ENCODE measurements at regions not wholly inside any gene's neighbourhood (a gene's known extent, or its start where the extent isn't known, plus 50 kb on each side); places are given as distances from the start of the nearest gene placed in this dataset.
"Not testable (repeated sequence)": the region's sequence is repeated elsewhere in the genome, so short reads cannot be mapped to it uniquely, and the experiment has no call there.

DNA sequence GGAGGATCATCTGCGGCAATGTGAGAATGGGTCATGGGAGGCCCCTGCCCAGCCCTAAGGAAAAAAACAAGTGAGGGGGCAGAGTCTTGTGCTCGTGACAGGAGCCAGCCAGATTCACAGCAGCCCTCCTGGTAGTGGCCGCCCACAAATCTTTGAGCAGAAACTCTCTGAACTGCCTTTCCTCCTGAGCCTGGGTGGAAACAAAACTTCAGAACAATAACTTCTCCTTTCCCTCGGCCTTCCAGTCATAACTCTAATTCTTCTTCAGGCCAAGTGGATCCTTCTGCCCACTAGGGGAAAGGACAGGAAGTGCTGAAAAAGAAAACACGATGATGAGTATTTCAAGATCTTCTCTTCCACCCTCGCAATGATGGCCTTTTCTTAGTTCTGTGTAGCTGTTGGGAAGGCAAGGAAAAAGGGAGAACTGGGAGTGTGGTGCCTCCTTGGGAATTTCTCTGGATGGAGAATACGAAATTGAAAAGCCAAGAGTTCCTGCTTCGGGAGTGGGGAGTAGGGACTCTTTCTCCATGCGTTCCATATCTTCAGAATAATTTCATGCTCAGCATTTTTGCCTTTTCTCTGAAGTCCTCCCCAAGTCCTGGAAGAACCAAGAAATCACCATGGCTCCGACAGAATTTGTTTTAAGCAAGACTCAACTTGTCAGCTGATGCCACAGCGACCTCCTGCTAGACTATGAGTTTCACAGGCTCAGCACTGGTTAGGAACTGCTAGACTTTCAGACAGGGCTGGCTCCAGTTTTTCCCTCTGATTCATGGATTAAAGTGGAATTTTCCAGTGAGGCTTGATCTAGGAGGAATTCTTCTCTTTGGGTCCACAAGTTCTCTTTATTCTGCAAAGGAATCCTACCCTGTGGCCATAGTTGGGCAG, 188.9 kb downstream of the CAND1 start:
- no peak for DNase-seq

DNA sequence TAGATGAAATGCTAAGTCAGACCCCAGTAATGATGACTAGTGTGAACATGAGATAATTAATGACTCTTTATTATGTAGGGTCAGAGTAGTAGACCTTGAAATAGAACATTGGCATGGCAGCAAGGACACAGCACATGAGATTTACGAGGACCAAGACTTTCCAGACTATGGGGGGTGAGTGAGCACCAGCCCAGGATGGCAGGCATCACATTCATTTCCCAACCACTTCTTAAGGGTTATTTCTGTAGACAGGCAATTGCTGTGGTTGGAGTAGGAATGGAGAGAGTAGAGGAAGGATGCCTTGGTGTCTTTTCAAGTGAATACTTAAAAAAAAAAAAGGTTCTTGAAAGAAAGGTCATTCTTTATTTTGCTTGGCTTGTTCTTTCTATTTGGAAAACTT, 189.4 kb upstream of the DYRK2 start:
- DNase-seq = no peak

DNA sequence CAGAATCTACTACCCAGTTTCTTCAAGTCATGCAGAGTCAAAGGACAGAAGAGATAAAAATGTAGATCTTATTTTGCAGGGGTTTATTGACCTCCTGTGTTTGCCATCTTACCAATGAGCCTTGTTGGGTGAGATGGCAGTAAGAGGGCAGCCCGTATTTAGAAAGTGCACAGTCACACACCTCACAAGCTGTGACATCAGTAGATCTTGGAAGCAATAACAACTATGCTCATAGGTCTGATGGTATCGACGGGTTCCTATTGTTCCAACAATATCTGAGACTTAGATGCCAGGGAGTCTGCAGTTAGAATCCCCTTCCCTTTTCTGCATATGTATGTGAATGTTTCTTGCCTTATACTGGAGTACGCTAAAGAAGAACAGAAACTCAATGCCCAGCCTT, 189.0 kb upstream of the DYRK2 start:
- no peak for DNase-seq

DNA sequence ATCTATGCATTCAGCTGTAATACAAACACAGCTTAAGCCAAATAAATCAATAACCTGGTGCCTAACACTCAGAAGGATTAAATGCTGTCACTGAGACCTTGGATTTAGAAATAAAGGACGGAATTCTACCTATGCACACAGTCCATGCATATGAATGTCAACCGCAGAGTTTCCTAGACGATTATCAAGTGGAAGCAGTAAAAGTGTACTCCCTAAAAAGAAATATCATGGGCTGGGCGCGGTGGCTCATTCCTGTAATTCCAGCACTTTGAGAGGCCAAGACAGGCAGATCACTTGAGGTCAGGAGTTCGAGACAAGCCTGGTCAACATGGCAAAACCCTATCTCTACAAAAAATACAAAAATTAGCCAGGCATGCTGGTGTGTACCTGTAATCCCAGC, 188.2 kb upstream of the DYRK2 start:
- no peak for DNase-seq

DNA sequence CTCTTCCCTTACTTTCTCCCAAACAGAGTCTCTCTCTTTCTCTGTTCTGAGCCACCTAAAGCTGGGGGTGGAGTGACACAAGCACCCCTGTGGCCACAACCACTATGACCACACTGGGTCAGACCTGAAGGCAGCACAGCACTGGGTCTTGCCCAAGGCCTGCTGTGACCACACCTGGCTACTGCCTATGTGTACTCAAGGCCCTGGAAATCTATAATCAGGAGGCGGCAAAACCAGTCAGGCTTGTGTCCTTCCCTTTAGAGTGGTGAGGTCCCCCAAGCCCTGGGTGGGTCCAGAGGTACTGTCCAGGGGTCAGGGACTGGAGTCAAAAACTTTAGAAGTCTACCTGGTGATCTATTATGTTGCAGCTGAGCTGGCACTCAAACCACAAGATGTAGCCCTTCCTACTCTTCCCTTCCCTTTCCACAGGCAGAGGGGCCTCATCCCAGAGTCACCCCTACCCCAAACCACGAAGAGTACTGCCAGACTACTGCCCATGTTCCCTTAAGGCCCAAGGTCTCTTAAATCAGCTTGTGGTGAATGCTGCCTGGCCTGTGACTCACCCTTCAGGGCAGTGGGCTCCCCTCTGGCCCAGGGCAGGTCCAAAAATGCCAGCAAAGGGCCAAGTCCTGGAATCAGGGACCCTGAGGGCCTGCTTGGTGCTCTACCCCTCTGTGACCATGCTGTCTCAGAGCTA, 179.8 kb upstream of the DYRK2 start:
- no peak for DNase-seq

DNA sequence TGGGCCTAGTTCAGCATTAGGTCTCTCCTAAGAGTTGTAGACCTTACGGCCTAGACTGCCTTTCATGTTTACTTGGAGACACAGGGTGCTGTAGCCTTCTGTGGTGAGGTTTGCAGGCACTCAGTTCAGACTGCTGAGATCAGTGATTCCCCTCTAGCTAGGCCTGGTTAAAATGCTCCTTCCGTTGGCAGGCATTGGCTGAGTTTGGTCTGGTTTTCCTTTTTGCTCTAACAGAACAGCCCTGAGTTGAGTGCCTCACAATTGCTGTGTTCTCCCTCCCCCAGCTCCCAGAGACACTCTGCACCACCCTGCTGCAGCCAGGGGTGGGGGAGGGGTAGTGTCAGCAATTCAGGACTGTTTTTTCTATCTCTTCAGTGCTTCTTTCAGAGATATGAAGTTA, 178.9 kb upstream of the DYRK2 start:
- no peak for DNase-seq

DNA sequence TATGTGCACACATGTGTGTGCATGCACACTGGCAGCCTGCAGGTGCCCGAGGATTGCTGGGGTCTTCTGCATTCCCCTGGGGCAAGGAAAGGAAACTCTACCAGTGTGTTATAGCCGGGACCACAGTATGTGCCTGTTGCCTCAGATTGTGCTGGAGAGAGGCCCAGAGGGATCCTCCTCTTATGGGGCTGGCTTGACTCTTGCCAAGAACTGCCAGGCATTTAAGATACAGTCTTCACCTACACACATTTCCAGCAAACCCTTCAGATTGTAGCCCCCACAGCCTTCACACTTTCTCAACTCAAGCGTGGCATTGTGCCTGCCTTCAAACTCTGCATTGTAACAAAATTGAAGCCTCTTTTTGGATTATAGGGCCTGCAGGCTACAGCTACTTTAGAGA, 176.7 kb upstream of the DYRK2 start:
- no peak for DNase-seq

DNA sequence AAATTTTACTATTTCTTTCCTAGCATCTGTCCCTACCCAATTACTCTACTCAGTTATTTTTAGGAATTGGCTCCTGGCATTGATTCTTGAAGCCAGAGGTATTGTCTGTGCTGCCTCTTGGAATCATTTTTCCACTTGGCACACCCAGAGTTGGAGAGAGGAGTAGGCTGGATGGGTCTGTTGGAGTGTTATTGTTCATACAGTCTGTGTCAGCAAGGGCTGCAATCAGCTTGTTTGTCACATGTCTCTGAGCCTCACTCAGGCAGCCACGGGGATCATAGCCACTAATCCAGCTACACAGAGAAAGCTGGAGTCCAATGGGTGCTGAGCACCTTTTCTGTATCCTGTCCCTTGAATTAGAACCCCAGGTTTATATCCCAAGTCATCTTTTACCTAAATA, 176.0 kb upstream of the DYRK2 start:
- no peak for DNase-seq

DNA sequence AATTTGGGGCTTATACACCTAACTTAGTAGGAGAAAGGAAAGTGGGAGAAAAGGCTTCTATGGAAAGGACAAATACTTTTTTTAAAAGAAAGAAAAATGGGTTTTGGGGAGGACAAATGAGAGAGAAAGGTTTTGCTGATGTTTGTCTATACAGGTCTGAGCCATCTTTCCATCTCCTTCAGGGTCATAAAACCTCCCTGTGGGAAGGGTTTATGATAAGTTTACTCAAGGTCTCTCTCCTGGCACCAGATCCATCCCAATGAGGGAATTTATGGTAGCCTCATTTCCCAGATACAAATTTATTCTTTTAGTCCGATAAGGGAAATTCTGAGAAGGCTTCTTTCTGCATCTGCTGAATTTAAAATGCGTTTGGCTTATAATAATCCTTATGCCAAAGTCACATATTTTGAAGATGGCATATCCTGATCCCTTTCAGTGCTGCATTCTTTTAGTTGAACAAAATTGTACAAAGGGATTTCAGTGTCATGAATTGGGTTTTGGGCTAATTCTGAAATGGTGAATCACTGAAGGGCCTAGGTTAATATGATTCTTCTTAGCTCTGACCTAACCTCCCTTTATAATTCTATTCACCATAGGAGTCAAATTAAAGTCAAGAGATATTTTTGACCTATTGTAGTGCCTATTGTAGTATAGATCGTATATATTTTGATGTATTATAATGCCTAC, 173.5 kb upstream of the DYRK2 start:
- DNase-seq = no peak

DNA sequence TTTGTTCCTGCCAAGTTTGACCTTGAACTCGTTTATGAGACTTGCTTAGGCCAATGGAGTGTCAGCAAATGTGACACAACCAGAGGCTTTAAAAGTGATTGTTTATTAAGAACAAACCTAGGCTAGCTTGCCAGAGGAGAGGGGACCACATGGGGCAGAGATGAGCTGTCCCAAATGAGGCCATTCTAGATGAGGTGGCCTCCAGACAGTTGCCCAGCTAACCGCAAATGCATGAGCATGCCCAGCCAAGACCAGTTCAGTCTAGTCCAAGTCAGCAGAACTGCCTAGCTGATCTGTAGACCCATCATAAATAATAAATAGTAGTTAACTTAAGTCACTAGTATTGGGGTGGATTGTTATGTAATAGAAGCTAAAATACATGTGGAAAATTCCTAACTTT, 172.8 kb upstream of the DYRK2 start:
- no peak for DNase-seq

DNA sequence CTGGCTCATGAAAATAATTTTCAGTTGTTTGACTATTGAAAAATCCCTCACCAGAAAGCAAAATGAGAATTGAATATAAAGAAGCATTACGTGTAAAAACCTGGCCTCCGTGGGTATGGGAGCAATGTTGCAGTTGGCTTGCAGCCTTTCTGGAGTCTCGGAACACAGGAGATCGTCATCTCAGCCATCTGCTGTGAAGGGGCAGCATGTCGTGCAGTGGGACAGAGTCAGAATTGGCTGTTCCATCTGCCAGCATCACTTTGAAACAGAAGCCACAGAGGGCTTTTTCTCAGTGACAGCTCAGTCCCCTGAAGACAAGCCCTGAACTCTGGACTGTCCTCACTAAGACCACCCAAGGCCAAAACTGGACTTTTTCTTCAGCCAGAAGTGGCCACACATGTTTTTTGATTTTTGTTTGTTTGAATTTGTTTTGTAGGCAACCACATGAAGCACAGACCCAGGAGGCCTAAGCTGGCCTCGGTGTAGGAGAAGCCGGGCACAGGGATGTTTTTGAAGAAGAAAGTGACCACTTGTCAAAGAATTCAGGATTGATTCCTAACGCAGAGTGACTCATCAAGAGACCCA, 170.8 kb upstream of the DYRK2 start:
- DNase-seq = no peak

DNA sequence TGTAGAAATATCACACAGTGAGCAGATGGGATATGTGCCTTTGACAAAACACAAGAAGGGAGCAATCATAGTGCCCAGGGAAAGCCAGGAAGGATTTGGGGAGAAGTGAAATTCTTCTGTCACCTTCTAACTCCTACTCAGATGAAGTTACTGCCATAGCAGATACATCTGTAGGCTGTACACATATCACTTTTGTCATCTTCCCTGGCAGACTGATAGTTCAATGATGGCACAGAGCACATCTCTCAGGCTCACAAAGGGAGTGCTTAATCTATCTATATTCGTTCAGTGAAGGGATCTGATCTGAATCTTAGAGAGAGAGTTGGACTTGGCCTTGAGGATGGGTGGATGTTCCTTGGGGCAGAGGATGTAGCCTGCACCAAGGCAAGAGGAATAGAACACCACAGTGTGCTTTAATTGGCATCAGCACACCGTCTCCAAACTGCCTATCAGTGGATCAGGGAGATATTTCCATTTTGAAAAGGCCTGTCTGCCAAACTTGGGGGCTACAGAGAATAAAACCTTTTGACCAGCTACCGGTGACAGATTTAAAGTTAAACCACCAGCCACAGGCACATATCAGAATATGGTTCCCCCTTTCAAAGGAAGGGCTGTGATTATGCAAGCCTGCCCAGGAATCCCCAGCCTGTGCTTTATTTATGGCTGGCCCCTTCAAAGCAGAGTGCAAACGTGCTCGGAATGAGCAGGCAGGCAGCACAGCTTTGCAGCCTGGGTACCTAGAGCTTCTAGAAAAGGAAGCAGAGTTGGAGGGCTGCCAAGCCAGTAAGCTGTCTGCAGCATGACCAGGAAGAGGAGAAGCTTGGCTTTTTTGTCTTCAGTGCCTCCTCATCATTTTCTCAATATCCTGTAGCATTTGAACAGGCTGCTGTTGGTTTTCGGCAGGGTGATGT, 165.5 kb upstream of the DYRK2 start:
- peak; percentile 58 for DNase-seq

DNA sequence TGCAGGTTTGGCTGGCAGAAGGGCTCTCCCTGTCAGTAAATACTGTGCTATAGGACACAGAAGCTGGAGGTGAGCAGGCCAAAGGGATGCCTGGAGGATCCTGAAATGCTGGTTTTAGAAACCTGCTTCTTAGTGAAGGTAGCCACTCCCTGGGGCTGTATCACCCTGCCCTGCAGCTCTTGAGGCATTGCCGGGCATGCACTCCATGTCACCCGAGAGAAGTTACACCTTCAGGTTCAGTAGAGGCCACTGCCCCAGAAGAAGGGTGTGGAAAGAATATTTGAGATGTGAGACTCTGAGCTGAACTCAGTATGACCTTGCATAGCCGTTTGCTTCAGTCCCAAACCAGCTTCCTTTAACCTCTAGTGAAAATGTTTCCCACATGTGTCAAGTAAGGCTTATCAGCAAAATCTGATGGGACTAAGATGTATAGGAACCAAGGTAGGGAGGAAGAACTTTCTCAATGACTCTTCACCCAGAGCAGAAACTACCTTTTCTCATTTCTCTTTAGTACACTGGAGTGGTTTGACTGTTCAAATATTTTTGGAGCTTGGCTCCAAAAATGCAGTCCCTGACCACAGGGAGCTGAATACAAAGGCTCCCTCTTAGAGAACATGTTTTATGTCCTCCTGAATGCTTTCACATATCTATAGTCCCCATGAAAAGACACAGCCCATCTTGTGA, 164.5 kb upstream of the DYRK2 start:
- no peak for DNase-seq

DNA sequence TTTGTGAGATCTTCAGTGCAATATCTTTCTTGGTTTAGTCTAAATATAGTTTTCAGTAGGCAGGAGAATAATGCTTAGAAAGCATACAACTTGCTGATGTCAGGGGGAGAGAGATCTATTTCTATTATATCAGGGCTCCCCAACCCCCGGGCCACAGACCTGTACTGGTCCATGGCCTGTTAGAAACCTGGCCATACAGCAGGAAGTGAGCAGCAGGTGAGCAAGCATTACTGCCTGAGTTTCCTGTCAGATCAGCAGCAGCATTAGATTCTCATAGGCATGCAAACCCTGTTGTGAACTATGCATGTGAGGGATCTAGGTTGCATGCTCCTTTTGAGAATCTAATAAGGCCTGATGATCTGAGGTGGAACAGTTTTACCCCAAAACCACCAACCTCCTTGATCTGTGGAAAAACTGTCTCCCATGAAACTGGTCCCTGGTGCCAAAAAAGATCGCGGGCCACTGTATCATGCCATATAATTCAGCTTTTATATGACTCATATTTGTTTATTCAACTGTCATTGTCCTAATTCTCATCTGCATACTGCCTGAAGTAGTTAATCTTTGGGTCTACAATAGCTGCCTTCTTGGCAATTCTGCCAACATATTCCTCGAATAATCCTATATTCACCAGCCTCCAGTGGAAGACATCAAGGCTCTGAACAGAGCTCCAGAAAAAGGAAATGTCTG, 163.6 kb upstream of the DYRK2 start:
- no peak for DNase-seq

DNA sequence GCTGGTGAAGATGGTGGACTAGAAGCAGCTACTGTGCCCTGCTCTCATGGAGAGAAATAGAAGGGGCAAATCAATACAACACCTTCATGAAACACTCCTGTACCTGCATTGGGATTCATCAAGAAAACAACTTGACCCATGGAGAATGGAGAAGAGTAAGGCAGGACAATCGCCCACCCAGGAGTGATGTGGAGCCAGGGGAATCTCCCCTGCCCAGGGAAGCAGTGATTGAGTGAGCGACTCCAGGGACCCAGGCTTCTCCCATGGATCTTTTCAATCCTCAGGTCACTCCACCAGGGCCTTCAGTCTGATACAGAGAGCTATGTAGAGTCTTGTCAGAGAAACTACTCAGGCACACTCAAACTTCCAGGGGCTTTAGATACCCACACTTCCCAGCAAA, 161.9 kb upstream of the DYRK2 start:
- no peak for DNase-seq

DNA sequence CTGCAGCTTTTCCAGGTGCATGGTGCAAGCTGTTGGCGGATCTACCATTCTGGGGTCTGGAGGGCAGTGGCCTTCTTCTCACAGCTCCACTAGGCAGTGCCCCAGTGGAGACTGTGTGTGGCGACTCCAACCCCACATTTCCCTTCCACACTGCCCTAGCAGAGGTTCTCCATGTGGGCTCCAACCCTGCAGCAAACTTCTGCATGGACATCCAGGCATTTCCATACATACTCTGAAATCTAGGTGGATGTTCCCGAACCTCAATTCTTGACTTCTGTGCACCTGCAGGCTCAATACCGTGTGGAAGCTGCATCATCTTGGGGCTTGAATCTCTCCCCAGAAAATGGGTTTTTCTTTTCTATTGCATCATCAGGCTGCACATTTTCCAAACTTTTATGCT, 160.2 kb upstream of the DYRK2 start:
- not testable (repeated sequence) for DNase-seq

DNA sequence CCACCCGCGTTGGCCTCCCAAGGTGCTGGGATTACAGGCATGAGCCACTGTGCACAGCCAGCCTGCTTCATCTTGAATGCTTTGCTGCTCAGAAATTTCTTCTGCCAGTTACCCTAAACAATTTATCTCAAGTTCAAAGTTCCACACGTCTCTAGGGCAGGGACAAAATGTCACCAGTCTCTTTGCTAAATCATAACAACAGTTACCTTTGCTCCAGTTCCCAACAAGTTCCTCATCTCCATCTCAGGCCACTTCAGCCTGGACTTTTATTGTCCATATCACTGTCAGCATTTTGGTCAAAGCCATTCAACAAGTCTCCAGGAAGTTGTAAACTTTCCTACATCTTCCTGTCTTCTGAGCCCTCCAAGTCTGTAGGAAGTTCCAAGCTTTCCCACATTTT, 159.5 kb upstream of the DYRK2 start:
- no peak for DNase-seq

DNA sequence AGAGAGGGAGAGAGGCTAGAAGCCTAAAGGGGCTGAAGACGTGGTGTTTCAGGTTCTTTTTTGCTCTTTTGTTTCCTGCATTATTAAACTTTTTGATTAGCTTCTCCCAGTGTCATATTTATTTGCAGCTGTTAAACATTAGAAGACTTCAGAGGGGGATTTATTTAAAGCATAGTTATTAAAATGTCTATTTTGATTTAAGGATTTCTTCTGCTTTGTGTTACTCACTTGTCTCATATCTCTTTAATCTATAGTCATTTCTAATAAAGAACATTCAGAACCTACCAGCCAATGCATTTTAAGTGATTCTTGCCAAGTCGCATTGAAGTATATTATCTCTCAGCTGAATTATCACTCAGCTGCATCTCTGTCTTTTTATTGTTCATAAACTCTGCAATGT, 152.0 kb upstream of the DYRK2 start:
- no peak for DNase-seq

DNA sequence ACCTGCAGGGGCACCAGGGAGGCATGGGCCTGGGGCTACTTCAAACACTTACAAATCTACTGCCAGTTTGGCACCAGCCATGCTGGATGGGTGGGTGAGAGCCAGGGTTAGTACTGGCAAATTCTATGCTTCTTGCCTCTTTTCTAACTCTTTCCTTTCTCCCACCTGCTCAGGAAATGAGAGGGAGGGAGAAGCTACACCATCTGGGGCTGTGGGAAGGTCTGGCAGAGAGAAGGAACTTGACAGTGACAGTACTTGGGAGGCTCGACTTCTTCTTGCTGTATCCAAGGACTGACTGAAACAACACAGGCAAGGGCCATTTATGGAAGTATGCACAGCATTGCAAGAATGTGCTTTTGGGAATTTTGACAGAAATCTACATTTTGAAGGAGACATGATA, 149.6 kb upstream of the DYRK2 start:
- no peak for DNase-seq

DNA sequence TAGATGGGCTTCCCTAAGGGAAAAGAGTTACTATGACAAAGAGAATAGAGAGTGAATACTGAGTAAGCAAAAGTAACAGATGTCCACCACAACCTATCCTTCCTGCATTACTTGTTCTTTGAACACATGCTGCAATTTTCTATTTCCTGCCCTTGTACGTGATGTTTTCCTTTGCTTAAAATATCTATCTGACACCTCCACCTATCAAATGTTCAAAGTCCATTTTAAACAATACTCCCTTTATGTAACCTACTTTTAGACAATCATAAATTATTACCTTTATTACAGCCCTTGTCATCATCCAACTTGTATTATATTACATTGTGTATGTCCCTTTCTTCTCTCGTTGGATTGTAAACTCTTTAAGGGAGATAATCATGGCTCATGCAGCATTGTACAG, 147.2 kb upstream of the DYRK2 start:
- DNase-seq = no peak

DNA sequence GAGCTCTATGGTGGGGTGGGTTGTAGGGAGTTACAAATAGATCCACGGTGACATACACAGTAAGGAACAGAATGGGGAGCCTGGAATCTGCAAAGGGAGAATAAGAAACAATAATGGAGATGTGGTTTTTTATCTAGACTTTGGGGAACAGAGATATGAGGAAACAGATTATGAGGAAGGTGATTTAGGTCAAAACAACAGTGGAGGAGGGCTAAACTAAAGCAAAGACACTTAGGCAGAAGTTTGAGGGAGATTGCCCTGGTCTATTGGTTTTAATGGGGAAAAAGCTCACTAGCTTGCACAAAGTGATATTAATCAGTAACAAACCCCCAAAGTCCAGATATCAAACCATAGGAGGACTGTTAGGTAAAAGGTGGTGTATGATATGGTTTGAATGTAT, 144.5 kb upstream of the DYRK2 start:
- no peak for DNase-seq
